ENCODE measurements at regions not wholly inside any gene's neighbourhood (a gene's known extent, or its start where the extent isn't known, plus 50 kb on each side); places are given as distances from the start of the nearest gene placed in this dataset.

- DNase-seq (ENCODE audit: low spot score) = no peak
- H3K27me3 ChIP-seq (ENCODE audit: control insufficient read depth in 4 of 4, insufficient read depth in 4 of 4, low read length in 3 of 4) = no peaks in the 10 kb centered on the region
- no peak overlapping the region for H3K4me3 ChIP-seq (ENCODE audit: low read depth in 1 of 3, low read length in 3 of 3)
- peak overlapping the region in 1 of 2 donors; percentile 16 for H3K9ac ChIP-seq (ENCODE audit: low read depth in 1 of 2, low read length in 2 of 2)
- TF ChIP-seq GABPA (IDR thresholded peaks at IDR 0.05 in 1 of 2, conservative IDR thresholded peaks at IDR 0.05 in 1 of 2) = no peak
- peak; percentile 65 to 72 for TF ChIP-seq JUND (IDR thresholded peaks at IDR 0.05)
- TF ChIP-seq CTCF (IDR thresholded peaks at IDR 0.05; ENCODE audit: low read depth, low read length, missing input control) = no peak
- TF ChIP-seq MAX (IDR thresholded peaks at IDR 0.05) = peak; percentile 56
- TF ChIP-seq FOXA1 (IDR thresholded peaks at IDR 0.05) = no peak
- peak; percentile 54 for TF ChIP-seq YY1 (IDR thresholded peaks at IDR 0.05)
- TF ChIP-seq RXRA (IDR thresholded peaks at IDR 0.05) = peak; percentile 73 to 78
- TF ChIP-seq ZBTB33 (IDR thresholded peaks at IDR 0.05) = no peak
- peak; percentile 27 for TF ChIP-seq REST (IDR thresholded peaks at IDR 0.05)
- TF ChIP-seq HNF4G (IDR thresholded peaks at IDR 0.05) = peak; percentile 82
- TF ChIP-seq NR2F2 (IDR thresholded peaks at IDR 0.05) = no peak
- TF ChIP-seq RAD21 (IDR thresholded peaks at IDR 0.05) = peak in 1 of 2 donors; percentile 26
- TF ChIP-seq FOXA2 (IDR thresholded peaks at IDR 0.05) = peak; percentile 23
- no peak for TF ChIP-seq EGR1 (IDR thresholded peaks at IDR 0.05; ENCODE audit: low read depth in 2 of 2)
- peak; percentile 85 to 91 for TF ChIP-seq HNF4A (conservative IDR thresholded peaks at IDR 0.05)
- TF ChIP-seq ATF3 (IDR thresholded peaks at IDR 0.05) = peak; percentile 55
- peak; percentile 87 for TF ChIP-seq SP1 (IDR thresholded peaks at IDR 0.05)
- TF ChIP-seq TAF1 (conservative IDR thresholded peaks at IDR 0.05) = no peak
- WGBS = 56% methylated on average over 16 of the region's 16 CpGs
- H3K27ac ChIP-seq (ENCODE audit: low read depth in 1 of 2, low read length in 2 of 2) = peak overlapping the region; percentile 78 to 82
- H3K9me3 ChIP-seq (ENCODE audit: control insufficient read depth in 4 of 4, low read length in 3 of 4) = no peaks in the 10 kb centered on the region
- peaks cover 21 to 54% (median 45%) of the 10 kb centered on the region in 4 donors for H3K4me1 ChIP-seq (ENCODE audit: control insufficient read depth in 4 of 4, insufficient read depth in 4 of 4, low read length in 3 of 4)
- peaks cover 4 to 42% (median 20%) of the 10 kb centered on the region in 4 donors for H3K36me3 ChIP-seq (ENCODE audit: control insufficient read depth in 4 of 4, insufficient read depth in 3 of 4, low read depth in 1 of 4, low read length in 3 of 4)
Measured at GRCh38 chr9:745761-746380, 95.6 kb upstream of the DMRT1 start.
